OCI-LY1 (cell line): ENCODE measurements at regions not wholly inside any gene's neighbourhood (a gene's known extent, or its start where the extent isn't known, plus 50 kb on each side); places are given as distances from the start of the nearest gene placed in this dataset.

Experiments used
- EZH2 ChIP-seq: fragments of 200-600 bp; sonication (generic), shearing (Covaris generic); IDR thresholded peaks from 2 replicates; pipeline ENCODE4 v1.8.0; 2017; ENCODE audit warnings: borderline replicate concordance, mixed run types, mild to moderate bottlenecking, antibody characterized with exemption, low read length, moderate library complexity, mixed read lengths
- TF ChIP-seq, protein P1 (sequence below): fragments of 200-600 bp; sonication (generic), shearing (Covaris generic); IDR thresholded peaks from 2 replicates; pipeline ENCODE4 v1.5.1; 2017; ENCODE audit warnings: mild to moderate bottlenecking, antibody characterized with exemption, low read length, moderate library complexity, mixed read lengths

DNA sequence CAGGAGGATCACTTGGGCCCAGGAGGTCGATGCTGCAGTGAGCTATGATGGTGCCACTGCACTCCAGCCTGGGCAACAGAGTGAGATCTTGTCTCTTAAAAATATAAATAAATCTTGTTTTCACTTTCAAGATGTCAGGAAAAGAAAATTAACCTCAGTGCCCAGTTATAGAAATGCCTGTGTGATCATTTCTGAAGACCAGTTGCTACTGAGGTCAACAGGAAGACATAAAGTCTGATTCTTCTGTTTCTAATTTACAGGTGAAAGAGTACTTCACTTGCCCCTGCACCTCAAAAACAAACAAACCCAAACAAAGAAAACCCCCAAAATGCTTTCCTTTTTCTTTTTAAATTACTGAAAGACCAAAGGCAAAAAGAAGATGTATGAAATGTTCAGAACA is 174.3 kb upstream of the NBEA start:
- TF ChIP-seq, protein P1, sequence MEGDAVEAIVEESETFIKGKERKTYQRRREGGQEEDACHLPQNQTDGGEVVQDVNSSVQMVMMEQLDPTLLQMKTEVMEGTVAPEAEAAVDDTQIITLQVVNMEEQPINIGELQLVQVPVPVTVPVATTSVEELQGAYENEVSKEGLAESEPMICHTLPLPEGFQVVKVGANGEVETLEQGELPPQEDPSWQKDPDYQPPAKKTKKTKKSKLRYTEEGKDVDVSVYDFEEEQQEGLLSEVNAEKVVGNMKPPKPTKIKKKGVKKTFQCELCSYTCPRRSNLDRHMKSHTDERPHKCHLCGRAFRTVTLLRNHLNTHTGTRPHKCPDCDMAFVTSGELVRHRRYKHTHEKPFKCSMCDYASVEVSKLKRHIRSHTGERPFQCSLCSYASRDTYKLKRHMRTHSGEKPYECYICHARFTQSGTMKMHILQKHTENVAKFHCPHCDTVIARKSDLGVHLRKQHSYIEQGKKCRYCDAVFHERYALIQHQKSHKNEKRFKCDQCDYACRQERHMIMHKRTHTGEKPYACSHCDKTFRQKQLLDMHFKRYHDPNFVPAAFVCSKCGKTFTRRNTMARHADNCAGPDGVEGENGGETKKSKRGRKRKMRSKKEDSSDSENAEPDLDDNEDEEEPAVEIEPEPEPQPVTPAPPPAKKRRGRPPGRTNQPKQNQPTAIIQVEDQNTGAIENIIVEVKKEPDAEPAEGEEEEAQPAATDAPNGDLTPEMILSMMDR, result no peak
- no peak for TF ChIP-seq EZH2
